Fibroblast of peridontal ligament (primary cell): ENCODE measurements at regions not wholly inside any gene's neighbourhood (a gene's known extent, or its start where the extent isn't known, plus 50 kb on each side); places are given as distances from the start of the nearest gene placed in this dataset.
"Not testable (repeated sequence)": the region's sequence is repeated elsewhere in the genome, so short reads cannot be mapped to it uniquely, and the experiment has no call there.

ENCODE experiments used
- DNase-seq: peaks from one replicate; pipeline ENCODE4 v3.0.0-alpha.2; 2010; ENCODE audit errors: extremely low read depth

DNA sequence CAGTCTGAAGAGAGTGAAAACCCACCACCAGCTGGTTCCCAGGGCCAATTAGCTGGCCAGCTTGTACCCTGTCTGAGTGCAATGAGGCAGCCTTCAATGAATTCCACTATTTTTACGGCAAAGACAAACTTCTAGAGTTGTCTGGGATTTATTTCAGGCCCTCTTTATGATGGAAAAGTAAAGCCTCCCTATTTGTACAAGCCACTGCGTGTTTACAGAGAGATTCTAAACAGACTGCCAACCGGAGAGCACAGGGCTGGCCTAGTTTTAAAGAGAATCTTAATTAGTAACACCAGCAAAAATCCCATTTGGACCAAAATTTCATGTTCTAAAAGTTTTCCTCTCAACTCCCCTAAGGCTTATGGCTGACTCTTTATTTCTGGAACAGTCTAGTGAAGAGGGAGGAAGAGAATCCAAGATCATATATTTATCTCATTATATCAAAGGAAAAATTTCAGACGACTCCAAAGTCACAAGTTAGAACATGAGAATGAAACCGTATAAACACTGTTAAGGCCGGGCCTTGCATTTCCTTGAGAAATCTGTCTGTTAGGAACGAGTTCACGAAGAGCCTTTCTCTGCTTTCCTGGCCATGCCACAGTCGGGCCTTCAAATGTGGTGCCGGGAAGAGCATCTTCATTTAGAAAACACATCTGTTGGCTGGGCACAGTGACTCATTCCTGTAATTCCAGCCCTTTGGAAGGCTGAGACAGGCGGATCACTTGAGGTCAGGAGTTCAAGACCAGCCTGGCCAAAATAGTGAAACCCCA, 724.6 kb upstream of the NRP1 start:
- peak; percentile 3 for DNase-seq

DNA sequence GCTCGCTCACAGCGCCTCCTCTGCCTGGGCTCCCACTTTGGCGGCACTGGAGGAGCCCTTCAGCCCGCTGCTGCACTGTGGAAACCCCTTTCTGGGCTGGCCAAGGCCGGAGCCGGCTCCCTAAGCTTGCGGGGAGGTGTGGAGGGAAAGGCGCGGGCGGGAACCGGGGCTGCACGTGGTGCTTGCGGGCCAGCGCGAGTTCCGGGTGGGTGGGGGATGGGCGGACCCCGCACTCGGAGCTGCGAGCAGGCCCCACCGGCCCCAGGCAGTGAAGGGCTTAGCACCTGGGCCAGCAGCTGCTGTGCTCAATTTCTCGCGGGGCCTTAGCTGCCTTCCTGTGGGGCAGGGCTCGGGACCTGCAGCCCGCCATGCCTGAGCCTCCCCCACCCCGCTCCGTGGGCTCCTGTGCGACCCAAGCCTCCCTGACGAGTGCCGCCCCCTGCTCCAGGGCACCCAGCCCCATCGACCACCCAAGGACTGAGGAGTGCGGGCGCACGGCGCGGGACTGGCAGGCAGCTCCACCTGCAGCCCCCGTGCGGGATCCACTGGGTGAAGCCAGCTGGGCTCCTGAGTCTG, 721.0 kb upstream of the NRP1 start:
- DNase-seq: not testable (repeated sequence)

DNA sequence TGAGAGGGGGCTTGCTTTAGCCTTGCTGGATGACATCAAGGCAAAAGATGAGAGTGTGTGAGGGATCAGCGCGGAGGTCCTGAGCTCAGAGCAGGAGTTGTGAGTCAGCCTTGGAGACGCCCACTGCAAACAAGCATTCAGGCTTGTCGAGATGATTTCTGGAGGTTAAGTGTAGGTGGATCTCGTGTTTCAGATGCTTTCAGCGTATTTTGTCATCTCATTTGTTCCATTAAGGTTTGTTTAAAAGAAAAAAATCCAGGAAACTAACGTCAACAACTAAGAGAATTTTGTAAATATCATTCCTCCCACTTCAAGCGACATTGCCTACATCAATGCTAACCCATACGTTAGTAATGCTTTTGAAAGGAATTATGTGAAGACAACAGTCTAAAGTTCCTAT, 715.4 kb upstream of the NRP1 start:
- peak; percentile 60 for DNase-seq

DNA sequence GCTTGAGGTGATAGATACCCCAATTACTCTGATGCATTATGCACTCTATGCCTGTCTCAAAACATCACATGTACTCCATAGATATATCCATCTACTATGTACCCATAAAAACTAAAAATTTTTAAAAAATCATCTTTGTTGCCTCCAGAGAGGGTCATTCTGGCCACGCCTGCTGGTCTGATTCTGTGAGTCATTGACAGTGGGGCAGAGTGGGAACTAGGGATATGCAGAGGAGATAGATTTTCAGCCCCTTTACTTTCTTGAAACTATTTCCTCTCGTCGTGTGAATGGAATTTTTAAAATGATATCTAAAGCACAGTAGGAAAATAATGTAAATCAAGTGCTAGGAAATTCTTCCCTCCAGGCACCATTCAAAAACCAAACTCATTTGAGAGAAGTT, 715.0 kb upstream of the NRP1 start:
- DNase-seq: no peak

DNA sequence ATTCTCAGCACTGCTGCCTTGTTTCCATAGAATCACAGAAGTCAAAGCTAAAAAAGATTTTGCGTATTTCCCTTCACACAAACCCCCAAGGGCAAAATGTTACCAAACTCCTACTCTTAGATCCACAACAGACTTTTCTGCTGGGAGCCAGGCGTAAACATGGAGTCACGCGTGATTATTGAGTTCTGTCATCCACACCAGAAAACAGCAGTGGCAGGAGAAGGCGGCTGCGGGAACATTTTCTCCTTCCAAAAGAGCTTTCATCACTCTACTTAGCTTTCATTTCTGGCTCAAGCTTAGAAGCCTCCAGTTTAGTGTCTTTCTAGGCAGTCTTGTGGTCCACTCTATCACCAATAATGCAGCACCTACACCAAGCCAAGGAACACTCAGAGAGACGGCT, 712.9 kb upstream of the NRP1 start:
- no peak for DNase-seq

DNA sequence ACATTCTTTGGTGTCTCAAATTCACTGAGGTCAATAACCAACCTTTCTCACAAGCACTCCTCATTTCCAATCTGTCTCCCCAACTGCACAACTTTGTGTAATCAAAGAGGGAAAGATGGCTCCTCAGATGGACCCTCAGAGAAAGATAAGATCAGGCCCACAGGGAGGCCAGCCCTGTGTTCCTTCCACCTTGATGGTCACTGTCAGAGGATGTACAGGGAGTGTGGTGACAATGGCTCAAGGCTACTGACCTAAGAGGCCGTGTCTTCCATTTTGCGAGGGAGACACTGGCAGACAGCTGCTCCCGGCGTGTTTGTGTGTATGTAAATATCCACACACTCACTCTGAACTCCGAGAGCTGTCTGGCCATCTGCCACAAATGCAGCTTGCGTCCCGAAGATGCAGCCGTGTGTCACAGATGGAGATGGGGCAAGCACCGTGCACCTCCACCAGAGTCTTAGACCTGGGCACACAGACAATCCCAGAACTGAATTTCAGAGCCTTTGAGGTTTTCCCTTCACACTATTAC, 712.1 kb upstream of the NRP1 start:
- DNase-seq: no peak

DNA sequence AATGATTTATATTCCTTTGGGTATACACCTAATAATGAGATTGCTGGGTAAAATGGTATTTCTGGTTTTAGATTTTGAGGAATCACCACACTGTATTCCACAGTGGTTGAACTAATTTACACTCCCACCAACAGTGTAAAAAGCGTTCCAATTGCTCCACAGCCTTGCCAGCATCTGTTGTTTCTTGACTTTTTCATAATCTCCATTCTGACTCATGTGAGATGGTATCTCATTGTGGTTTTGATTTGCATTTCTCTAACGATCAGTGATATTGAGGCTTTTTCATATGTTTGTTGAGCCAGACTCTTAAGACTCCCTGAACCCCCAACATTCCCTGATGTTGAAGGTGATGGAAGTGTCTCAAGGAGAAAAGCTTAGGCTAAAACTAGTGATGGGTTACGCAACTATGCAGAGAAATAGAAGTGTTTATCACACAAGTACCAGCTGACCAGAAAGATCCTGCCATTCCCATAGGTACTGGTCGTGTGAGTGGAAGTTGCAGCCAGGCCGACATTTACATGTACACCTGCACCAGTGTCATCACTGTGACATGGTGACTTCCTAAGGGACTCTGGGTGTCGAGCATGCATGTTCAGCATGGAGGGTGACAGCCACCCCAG, 711.2 kb upstream of the NRP1 start:
- DNase-seq: peak; percentile 31

DNA sequence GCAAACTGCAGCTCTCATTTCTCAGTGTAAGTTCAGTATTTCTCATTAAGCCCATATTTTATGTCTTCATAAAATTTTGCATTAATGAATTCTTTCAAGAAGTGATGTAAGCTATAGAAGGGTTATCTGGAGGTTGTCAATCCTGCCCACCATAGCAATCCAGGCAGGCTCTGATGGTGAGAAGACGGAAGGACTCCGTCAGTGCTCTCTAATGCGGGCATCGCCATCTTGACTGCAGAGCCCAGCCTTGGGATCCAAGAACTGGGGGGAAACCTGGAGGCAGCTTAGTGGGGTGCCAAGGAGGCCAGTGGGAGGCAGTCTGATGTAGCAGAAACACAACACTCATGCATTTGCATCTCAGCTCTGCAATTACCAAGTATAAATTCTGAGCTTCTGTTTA, 707.4 kb upstream of the NRP1 start:
- DNase-seq: no peak

DNA sequence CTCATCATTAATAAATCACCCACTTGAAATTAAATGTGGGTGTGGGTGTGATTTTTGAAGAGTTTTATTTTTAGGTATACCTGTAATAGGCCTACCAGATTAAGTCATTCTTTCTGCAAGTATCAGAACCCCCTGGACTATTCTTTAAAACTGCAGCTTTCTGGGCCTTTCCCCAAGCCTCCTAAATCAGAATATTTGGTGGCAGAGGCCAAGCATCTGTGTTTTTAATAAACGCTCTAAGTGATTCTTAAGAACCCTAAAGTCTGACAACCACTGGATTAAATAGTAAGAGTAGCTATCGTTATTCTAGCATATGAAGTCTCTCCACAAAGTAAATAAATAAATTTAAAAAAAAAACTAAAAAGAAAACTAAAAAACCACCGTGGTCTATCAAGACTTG, 703.0 kb upstream of the NRP1 start:
- no peak for DNase-seq

DNA sequence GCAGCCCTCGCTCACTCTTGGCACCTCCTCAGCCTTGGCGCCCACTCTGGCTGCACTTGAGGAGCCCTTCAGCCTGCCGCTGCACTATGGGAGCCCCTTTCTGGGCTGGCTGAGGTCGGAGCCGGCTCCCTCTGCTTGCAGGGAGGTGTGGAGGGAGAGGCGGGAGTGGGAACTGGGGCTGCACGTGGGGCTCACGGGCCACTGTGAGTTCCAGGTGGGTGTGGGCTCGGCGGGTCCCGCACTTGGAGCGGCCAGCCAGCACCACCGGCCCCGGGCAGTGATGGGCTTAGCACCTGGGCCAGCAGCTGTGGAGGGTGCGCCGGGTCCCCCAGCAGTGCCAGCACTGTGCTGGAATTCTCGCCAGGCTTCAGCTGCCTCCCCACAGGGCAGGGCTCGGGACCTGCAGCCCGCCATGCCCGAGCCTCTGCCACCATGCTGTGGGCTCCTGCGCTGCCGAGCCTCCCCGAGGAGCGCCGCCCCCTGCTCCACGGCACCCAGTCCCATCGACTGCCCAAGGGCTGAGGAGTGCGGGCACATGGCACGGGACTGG, 700.8 kb upstream of the NRP1 start:
- DNase-seq: not testable (repeated sequence)

DNA sequence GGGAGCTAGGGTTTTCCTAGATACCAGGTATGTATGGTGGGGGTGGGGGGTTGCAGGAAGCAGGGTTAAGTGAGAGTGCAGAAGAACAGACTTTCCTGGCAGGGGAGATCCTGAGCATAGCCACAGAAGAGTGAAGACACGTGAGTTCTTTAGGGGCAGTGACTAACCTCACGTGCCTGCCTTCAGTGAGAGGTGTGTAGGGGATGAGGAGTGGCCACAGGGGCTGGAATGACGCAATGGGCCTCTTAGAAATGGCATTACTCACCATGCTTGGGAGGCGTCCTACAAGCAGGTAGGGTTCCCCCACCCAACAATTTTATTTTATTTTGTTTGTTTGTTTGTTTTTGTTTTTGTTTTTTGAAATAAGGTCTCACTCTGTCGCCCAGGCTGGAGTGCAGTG, 698.6 kb upstream of the NRP1 start:
- no peak for DNase-seq

DNA sequence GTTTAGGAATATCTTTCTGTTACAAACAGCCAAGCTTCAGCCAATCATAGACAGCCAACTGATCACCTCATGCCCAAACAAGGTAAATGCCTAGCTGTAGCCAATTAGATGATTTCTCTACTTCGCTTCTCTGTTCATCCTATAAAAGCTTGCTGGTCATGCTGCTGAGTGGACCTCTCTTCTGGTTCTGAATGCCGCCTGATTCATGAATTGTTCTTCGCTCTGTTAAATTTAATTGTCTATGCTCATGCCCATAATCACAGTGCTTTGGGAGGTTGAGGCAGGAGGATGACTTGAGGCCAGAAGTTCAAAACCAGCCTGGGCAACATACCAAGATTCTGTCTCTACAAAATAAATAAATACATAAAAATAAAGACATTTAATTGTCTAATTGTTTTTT, 698.1 kb upstream of the NRP1 start:
- no peak for DNase-seq

DNA sequence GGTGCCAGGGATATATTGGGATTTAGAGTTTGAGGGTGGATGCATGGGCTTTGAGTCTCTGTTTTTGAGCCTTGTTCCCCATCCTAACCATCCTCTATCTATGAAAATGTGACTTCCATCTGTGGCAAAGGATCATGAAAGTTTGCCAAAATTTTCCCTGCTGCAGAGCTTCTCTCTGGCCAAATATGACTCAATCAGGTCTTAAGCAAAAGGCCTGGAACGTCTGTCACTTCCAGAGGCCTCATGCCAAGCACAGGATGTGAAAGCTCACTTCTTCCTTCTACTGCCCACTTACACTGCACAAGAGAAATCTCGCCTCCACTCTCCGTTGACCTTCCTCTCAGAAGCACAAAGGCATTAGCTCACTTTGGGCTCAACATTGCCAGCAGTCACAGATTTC, 696.9 kb upstream of the NRP1 start:
- DNase-seq: peak; percentile 88

DNA sequence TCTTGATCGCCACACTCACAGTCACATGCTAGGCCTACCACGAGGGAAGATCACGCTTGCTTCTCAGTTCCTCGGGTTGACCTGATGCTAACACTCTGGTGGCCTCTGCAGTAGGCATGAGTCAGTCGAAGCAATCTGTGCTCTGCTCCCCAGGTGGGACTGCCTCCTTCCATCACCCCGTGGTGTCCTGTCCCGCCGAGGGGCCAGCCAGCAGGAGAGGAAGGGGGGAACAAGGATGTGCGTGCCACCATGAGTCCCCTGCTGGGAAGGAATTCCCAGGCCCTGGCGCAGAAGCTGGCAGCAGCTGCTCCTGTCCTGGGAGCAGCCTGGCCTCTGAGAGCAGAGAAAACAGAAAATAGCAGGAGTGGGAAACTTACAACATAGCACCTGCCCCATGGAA, 695.0 kb upstream of the NRP1 start:
- DNase-seq: no peak

DNA sequence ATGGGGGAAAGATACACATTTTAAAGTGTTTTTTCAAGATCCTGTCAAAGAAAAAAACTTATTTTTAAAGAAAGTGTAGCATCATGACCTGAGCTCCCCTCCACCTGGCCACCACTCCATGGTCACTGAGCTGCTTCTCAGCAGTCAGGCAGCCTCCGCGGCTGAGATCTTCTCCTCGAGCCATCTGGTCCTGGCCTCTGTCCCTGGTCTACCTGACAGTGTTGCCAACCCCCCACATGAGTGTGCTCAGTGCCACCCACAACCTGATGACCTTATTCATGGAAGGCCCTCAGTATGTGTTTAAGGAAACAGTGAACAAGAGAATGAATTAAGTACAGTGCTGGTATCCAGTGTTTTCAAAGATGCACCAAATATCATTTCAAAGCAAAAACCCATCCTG, 694.5 kb upstream of the NRP1 start:
- DNase-seq: no peak

DNA sequence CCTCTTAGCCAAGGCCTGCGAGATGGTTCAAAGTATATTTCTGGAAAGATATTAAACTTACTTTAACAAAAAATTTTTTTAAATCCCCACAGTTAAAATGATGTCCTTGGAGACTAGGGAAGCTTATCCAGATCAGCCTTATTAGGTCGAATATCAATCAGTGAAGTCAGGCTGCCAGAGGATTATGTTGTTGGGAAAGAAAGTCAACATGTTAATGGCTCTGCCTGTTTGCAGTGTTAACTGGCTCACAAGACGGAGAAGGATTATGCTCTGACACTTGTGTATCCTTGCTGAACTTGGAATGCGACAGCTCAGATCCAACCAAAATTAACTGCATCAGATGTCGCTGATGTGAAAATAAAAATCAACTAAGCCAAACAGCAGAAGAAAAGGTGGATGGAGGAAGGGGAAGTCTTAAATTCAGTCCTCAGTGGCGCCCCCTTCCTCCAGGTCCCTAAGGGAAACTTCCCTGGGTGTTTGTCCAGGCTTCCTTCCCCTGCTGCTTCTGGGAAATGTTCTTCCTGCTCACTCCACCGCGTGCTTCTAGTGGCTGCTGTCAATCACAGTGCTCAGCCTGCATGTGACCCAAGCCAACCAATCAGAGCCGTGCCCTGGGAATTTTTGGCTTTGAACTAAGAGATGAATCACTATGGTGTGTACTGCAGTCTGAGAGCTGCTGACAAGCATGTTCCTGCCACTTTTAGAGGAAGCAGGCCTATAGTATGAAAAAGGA, 690.4 kb upstream of the NRP1 start:
- DNase-seq: no peak

DNA sequence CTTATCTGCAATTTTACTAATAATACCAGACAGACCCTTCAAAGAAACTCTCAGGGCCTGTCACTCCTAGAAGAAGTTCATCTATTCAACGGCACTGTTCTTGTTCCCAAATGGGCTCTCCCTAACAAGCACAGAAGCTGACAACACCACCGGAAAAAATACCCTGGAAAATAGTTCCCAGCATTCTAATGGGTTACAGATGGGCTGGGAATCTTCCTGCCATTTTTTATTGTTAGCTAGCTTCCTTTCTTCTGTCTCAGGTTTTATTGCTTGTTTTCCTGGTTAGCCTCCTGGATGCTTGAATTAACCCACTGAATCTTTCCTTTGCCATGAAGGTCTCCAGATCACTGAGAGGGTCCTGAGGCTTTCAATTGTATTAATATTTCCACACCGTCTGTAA, 689.8 kb upstream of the NRP1 start:
- DNase-seq: no peak

DNA sequence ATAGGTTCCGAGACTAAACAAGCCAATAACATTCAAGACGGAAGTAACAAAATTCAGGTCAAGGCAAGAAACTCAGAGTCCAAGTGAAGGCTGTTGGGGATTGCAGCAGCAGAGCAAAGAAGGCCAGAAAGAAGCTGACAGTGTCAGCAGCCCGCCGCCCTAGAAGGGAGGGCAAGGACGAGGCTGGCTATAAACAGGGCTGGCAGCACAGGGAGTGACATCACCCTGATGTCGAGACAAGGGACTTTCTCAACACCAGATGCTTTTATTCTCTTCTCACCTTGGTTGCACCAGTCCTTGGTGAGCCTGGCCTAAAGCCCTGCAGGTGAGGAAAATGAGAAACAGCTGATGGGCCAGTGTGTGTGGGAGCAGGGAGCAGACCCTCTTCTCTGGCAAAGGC, 687.7 kb upstream of the NRP1 start:
- no peak for DNase-seq

DNA sequence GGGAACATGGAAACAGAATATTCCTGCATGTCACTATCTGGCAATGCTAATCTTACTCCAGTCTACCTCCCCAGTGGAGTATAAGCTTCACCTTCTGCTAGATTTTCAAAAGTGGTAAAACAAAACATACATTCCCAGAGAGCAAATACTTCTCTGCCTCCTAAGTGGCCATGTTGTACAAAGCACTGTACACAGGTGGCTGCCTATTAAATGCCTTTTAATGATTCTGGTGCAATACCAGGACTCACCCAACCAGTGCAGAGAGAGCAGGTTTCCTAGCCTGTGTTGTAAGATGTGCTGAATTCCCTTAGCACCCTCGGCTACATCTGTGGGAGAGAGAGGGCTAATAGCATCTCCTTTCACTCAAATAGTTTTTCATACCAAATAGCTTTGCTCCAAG, 684.3 kb upstream of the NRP1 start:
- DNase-seq: no peak

DNA sequence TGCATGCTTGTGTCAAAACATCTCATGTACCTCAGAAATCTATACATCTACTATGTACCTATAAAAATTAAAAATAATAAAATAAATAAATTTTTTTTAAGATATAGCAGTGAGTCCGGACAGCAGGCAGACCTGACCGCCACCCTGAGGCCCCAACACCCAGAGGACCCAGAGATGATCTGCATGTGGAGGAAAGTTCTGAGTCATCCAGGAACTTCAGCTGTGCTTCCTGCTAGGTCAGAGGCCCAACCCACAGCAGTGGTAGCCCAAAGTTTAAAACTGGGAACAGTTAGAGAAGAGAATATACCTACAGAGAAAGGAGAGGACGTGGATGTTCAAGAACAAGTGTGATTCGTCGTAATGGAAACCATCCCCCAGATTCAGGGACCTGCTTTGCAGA, 683.7 kb upstream of the NRP1 start:
- no peak for DNase-seq

DNA sequence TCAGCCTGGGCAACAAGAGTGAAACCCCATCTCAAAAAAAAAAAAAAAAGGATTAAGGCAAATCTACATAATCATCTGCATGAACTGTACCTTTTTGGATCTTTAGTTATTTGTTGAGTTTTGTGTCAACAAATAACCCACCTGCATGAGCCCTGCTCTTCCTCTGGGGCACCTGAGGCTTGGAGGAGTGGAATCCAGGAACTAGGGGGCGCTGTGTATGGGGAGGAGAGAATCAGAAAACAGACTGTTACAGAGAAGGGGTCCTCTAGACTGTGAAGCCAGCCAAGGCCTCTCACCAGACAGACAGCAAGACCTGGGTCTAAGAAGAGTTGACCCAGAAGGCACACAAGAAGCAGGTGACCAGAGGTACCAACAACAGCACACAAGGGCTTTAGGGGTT, 682.8 kb upstream of the NRP1 start:
- no peak for DNase-seq

DNA sequence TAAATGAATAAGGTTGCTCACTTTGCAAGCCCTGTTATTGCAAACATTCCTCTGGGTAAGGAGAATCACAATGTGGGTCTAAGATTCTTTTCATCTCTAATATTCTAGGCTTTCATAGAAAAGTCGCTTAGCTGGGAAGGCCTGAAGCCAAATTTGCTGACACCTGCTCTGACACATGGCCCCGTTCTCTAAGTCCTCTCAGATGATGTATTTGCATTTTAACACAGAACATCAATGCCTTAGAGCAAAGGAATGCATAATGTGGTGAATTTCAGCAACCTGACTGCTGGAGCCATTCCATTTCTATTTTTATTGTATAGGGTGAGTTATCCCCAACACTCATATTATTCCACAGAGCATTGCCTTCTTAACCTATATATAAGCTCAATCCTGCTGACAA, 682.1 kb upstream of the NRP1 start:
- no peak for DNase-seq
